Pancreas (tissue), 10 donors: ENCODE measurements at regions not wholly inside any gene's neighbourhood (a gene's known extent, or its start where the extent isn't known, plus 50 kb on each side); places are given as distances from the start of the nearest gene placed in this dataset.

Experiments
- ATAC-seq, 4 donors: fragments of 200-7000 bp; cut with Tn5 transposase; one replicate each; pipeline versions ENCODE4 v1.8.0 to v1.9.1; 2020; ENCODE audit warnings: mild to moderate bottlenecking in 4 of 4, moderate library complexity in 4 of 4
- DNase-seq, 6 donors: peaks; one replicate each; pipeline ENCODE4 v3.0.0-alpha.2; 2020
- FAIRE-seq: peaks from 2 replicates; lab custom pipeline; 2012; peaks lifted over from hg19 to GRCh38; lab: Jason Lieb, UNC
- H3K27ac ChIP-seq, 4 donors: fragments of 200-600 bp; sonication (generic); 1 replicate in 3 of 4; 2 replicates in 1 of 4; pipeline versions ENCODE4 v1.5.0 to v1.8.0; 2020
- H3K27me3 ChIP-seq, 4 donors: fragments of 200-600 bp; one replicate each; pipeline ENCODE4 v1.8.0; 2021
- H3K36me3 ChIP-seq, 3 donors: fragments of 200-600 bp; sonication (generic) in 1 of 3; one replicate each; pipeline versions ENCODE4 v1.5.0 to v1.8.0; 2020 to 2021
- H3K4me1 ChIP-seq, 3 donors: fragments of 200-600 bp; one replicate each; pipeline ENCODE4 v1.8.0; 2021
- H3K4me3 ChIP-seq, 4 donors: fragments of 200-600 bp; sonication (generic) in 2 of 4; one replicate each; pipeline versions ENCODE4 v1.5.0 to v1.8.0; 2020 to 2021
- H3K9me3 ChIP-seq, 4 donors: fragments of 200-600 bp; one replicate each; pipeline ENCODE4 v1.8.0; 2021
- WGBS, 2 donors: extraction: QIAGEN DNeasy Blood & Tissue Kit; methylation state at CpG; one replicate each; pipeline ENCODE4 v1.1.7; 2013; 5-methylcytosine and 5-hydroxymethylcytosine counted together
- intact Hi-C, 3 donors: fragments of 100-400 bp; cut with DNase I; formaldehyde crosslinking; loops; one replicate each; pipeline versions ENCODE4 v1.11.1 to v1.14.2; 2022
- TF ChIP-seq, protein P1 (sequence below), 4 donors: fragments of 200-600 bp; sonication (generic) in 3 of 4; IDR thresholded peaks; one replicate each; pipeline versions ENCODE4 v1.5.0 to v1.8.0; 2021; ENCODE audit warnings: antibody characterized with exemption in 4 of 4
- donor health status: healthy with polysubstance abuse.
- donor health status: DM: no; HTN: no; CAD: no; lungs with moderate emphysema.
- donor health status: DM: no; HTN: no; CAD: no.
- donor health status: control.
- donor health status: control.
- donor health status: Bipolar disorder and iron deficiency.
- donor health status: DM: yes; HTN: yes; CAD: no.
- donor health status: DM: no; HTN: no; CAD: no.
- donor health status: DM: no; HTN: no; CAD: no.
- donor health status: DM: yes; HTN: yes; CAD: no.

- intact Hi-C loops, result no loop called here
- no peak for FAIRE-seq
- peak in 1 of 6 donors; percentile 24 for DNase-seq
Measured at GRCh38 chr5:160930406-160930805, 78.4 kb upstream of the ATP10B start.

GRCh38 chr5:160929906-160930305, 77.9 kb upstream of the ATP10B start:
- Histone ChIP-seq H3K27ac (no peak overlapping the region), H3K4me1 (peaks cover 29 to 39% (median 30%) of the 10 kb centered on the region in 3 donors), H3K36me3 (no peaks in the 10 kb centered on the region), H3K27me3 (no peaks in the 10 kb centered on the region), H3K4me3 (no peak overlapping the region), H3K9me3 (no peaks in the 10 kb centered on the region)
- FAIRE-seq, result no peak
- WGBS, 2 donors, result 78 to 82% methylated on average over 3 of the region's 3 CpGs
- intact Hi-C loops, result no loop called here
- DNase-seq, result no peak
- TF ChIP-seq, protein P1, sequence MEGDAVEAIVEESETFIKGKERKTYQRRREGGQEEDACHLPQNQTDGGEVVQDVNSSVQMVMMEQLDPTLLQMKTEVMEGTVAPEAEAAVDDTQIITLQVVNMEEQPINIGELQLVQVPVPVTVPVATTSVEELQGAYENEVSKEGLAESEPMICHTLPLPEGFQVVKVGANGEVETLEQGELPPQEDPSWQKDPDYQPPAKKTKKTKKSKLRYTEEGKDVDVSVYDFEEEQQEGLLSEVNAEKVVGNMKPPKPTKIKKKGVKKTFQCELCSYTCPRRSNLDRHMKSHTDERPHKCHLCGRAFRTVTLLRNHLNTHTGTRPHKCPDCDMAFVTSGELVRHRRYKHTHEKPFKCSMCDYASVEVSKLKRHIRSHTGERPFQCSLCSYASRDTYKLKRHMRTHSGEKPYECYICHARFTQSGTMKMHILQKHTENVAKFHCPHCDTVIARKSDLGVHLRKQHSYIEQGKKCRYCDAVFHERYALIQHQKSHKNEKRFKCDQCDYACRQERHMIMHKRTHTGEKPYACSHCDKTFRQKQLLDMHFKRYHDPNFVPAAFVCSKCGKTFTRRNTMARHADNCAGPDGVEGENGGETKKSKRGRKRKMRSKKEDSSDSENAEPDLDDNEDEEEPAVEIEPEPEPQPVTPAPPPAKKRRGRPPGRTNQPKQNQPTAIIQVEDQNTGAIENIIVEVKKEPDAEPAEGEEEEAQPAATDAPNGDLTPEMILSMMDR (IDR thresholded peaks at IDR 0.05), result no peak
- no peak for ATAC-seq

More at GRCh38 chr5:160930406-160930805, 78.4 kb upstream of the ATP10B start:
- no peak overlapping the region for H3K27ac ChIP-seq
- 44 to 46% methylated on average over 1 of the region's 1 CpG for WGBS, 2 donors
- H3K9me3 ChIP-seq, result no peaks in the 10 kb centered on the region
- no peaks in the 10 kb centered on the region for H3K36me3 ChIP-seq
- ATAC-seq, result peak in 3 of 4 donors; percentile 36 to 72 (median 70)
- H3K27me3 ChIP-seq, result no peaks in the 10 kb centered on the region
- TF ChIP-seq, protein P1 (IDR thresholded peaks at IDR 0.05), result no peak
- H3K4me1 ChIP-seq, result peaks cover 24 to 34% (median 25%) of the 10 kb centered on the region in 3 donors
- no peak overlapping the region for H3K4me3 ChIP-seq

DNA sequence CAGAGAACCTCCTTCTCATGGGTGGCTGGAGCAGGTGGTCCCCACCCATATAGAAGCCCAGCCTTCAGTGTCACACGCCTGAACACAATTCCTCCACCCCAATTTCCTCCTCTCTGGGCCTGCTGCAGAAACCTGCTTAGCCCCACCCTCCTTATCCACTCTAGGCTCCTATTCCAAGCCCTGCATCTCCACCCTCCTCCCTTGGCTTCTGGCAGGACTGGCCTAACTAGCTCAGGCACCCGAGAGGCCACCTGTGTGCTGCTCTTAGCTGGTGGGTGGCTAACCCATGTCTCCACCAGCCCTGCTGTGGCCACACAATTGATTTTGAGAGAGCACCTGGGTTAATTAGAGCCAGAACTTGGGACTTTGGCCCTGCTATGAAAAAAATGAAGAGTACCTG, 77.3 kb upstream of the ATP10B start:
- FAIRE-seq (no peak), ATAC-seq (peak in 2 of 4 donors; percentile 5 to 13), DNase-seq (no peak)
- Histone ChIP-seq H3K4me3 (no peak overlapping the region), H3K36me3 (no peaks in the 10 kb centered on the region), H3K27ac (no peak overlapping the region), H3K27me3 (no peaks in the 10 kb centered on the region), H3K4me1 (peaks cover 32 to 43% (median 35%) of the 10 kb centered on the region in 3 donors), H3K9me3 (no peaks in the 10 kb centered on the region)
- 58 to 59% methylated on average over 2 of the region's 2 CpGs for WGBS, 2 donors
- intact Hi-C loops, result no loop called here
- TF ChIP-seq, protein P1 (IDR thresholded peaks at IDR 0.05), result no peak

DNA sequence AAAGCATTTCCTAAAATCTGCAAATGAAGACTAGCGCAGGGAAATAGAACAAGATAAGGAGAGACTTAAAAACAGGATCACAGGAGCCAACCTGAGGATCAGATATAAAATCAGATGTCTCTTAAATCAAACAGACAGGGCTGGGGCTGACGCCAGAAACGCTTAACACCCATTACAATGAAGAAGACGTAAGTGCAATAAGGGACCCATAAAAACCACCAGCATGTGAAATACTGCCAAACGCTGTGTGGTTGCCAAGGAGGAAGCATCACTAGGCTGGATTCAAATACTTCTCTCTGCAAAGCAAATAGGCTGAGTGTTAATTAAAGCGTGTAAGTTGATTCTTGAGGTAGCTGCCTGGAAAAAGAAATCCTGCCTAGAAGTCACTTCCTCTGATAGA, 74.4 kb upstream of the ATP10B start:
- DNase-seq (peak in 3 of 6 donors; percentile 29 to 52 (median 35)), FAIRE-seq (peak; percentile 81)

DNA sequence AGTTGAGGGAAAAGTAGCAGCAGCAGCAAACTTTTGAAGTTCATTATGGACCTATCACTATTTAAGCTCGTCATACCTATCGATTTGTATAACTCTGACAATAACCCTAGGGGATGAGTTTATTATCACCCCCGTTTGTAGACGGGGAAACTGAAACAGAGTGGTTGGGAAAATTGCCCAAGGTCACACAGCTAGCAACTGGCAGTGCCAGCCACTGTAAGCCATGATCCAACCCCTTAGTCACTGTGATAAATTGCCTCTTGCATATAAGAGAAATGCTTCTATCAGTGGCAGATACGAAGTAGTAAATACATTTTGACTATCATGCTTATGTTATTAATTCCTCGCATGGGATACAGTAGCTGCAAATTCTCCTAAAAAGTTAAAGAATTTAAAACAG, 73.3 kb upstream of the ATP10B start:
- FAIRE-seq (no peak), ATAC-seq (peak; percentile 45 to 58 (median 50)), DNase-seq (peak in 3 of 6 donors; percentile 47 to 67 (median 56))
- Histone ChIP-seq H3K4me1 (peaks cover 47 to 53% (median 49%) of the 10 kb centered on the region in 3 donors), H3K27me3 (no peaks in the 10 kb centered on the region), H3K4me3 (no peak overlapping the region), H3K9me3 (no peaks in the 10 kb centered on the region), H3K36me3 (no peaks in the 10 kb centered on the region), H3K27ac (peak overlapping the region; percentile 59 to 85 (median 78))
- intact Hi-C loops, result no loop called here
- TF ChIP-seq, protein P1 (IDR thresholded peaks at IDR 0.05), result no peak
- WGBS, 2 donors, result 12% methylated on average over 6 of the region's 6 CpGs

More for the DNA sequence above, 74.4 kb upstream of the ATP10B start:
- H3K4me1 ChIP-seq, result peaks cover 47 to 53% (median 49%) of the 10 kb centered on the region in 3 donors
- no peaks in the 10 kb centered on the region for H3K9me3 ChIP-seq
- H3K27ac ChIP-seq, result peak overlapping the region in 2 of 4 donors; percentile 83 to 85
- peak in 2 of 4 donors; percentile 23 to 52 for ATAC-seq
- 13 to 14% methylated on average over 6 of the region's 6 CpGs for WGBS, 2 donors
- H3K4me3 ChIP-seq, result no peak overlapping the region
- TF ChIP-seq, protein P1 (IDR thresholded peaks at IDR 0.05), result no peak
- intact Hi-C loops, result no loop called here
- H3K27me3 ChIP-seq, result no peaks in the 10 kb centered on the region
- no peaks in the 10 kb centered on the region for H3K36me3 ChIP-seq
